Hepatocyte (in vitro differentiated cells): ENCODE measurements at regions not wholly inside any gene's neighbourhood (a gene's known extent, or its start where the extent isn't known, plus 50 kb on each side); places are given as distances from the start of the nearest gene placed in this dataset.

Experiments
- DNase-seq: peaks from one replicate; pipeline ENCODE4 v3.0.0-alpha.2; 2016; ENCODE audit warnings: low spot score
- H2AFZ ChIP-seq: fragments of 200-600 bp; sonication (generic); 2 replicates; pipeline ENCODE4 v1.6.0; 2016; ENCODE audit warnings: antibody characterized with exemption, mild to moderate bottlenecking
- H3K27ac ChIP-seq: fragments of 200-600 bp; sonication (generic); 2 replicates; pipeline ENCODE4 v1.5.1; 2016; ENCODE audit warnings: mild to moderate bottlenecking
- H3K27me3 ChIP-seq: fragments of 200-600 bp; sonication (generic); 2 replicates; pipeline ENCODE4 v1.6.1; 2016
- H3K36me3 ChIP-seq: fragments of 200-600 bp; sonication (generic); replicated peaks from 2 replicates; pipeline ENCODE4 v1.5.1; 2016; ENCODE audit warnings: low read depth; ENCODE audit not compliant: insufficient read depth
- H3K4me1 ChIP-seq: fragments of 200-600 bp; sonication (generic); 2 replicates; pipeline ENCODE4 v1.5.1; 2016; ENCODE audit warnings: mild to moderate bottlenecking, moderate library complexity; ENCODE audit not compliant: insufficient read depth
- H3K4me2 ChIP-seq: fragments of 200-600 bp; sonication (generic); 2 replicates; pipeline ENCODE4 v1.6.0; 2016
- H3K4me3 ChIP-seq: fragments of 200-600 bp; sonication (generic); 2 replicates; pipeline ENCODE4 v1.5.1; 2016; ENCODE audit warnings: mild to moderate bottlenecking
- H3K79me2 ChIP-seq: fragments of 200-600 bp; sonication (generic); 2 replicates; pipeline ENCODE4 v1.6.0; 2017; ENCODE audit warnings: mild to moderate bottlenecking
- H3K9me2 ChIP-seq: fragments of 200-600 bp; sonication (generic); replicated peaks from 2 replicates; pipeline ENCODE4 v1.6.0; 2017; ENCODE audit warnings: mild to moderate bottlenecking; ENCODE audit not compliant: insufficient read depth
- H3K9me3 ChIP-seq: fragments of 200-600 bp; sonication (generic); 2 replicates; pipeline ENCODE4 v1.5.1; 2016; ENCODE audit warnings: low read depth, mild to moderate bottlenecking
- H4K20me1 ChIP-seq: fragments of 200-600 bp; sonication (generic); 2 replicates; pipeline ENCODE4 v1.6.0; 2016; ENCODE audit warnings: mild to moderate bottlenecking; ENCODE audit not compliant: insufficient read depth, poor library complexity, severe bottlenecking
- CTCF ChIP-seq: fragments of 200-600 bp; sonication (generic); IDR thresholded peaks from 2 replicates; pipeline ENCODE4 v1.5.1; 2016; ENCODE audit warnings: antibody characterized with exemption, mild to moderate bottlenecking; ENCODE audit not compliant: poor library complexity
- EZH2 ChIP-seq: fragments of 200-600 bp; sonication (generic); IDR thresholded peaks from 2 replicates; pipeline ENCODE4 v1.6.1; 2016; ENCODE audit warnings: antibody characterized with exemption, mild to moderate bottlenecking, borderline replicate concordance
- EZH2phosphoT487 ChIP-seq: fragments of 200-600 bp; sonication (generic); IDR thresholded peaks from one replicate; pipeline ENCODE4 v1.6.1; 2018; ENCODE audit warnings: antibody characterized with exemption, mild to moderate bottlenecking, low read depth, moderate library complexity; ENCODE audit not compliant: unreplicated experiment, severe bottlenecking
- WGBS: methylation state at CpG from one replicate; pipeline ENCODE4 v1.1.6; 2016; ENCODE audit warnings: low lambda C conversion rate; ENCODE audit errors: missing lambda C conversion rate; 5-methylcytosine and 5-hydroxymethylcytosine counted together

DNA sequence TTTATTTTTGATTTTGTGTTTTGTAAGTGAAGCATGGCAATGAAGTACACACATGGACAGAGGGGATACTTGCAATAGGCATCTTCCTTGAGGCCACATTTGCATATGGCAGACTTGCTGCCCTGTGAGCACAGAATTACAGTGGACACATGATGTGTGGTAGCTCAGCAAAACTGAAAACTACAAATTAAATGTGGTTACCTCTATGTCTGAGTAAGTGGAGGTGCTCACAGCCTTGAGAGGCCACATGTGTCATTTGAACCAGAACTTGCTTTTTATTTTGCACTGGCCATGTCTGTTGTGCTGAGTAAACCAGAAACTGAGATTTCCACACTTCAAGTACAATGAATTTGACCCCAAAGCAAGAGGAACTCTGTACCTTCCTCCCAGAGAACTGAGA is 998.5 kb upstream of the NXPH2 start:
- no peak for TF ChIP-seq EZH2phosphoT487
- no peak for TF ChIP-seq EZH2
- no peak for TF ChIP-seq CTCF
- H4K20me1 ChIP-seq = no peaks in the 10 kb centered on the region
- H3K79me2 ChIP-seq = no peaks in the 10 kb centered on the region
- H2AFZ ChIP-seq = no peak overlapping the region
- DNase-seq = no peak
- H3K4me2 ChIP-seq = no peak overlapping the region
- H3K9me2 ChIP-seq = no peaks in the 10 kb centered on the region
- H3K4me3 ChIP-seq = no peak overlapping the region
- no peaks in the 10 kb centered on the region for H3K36me3 ChIP-seq
- H3K27ac ChIP-seq = no peak overlapping the region
- H3K27me3 ChIP-seq = no peaks in the 10 kb centered on the region
- no peaks in the 10 kb centered on the region for H3K9me3 ChIP-seq
- peaks cover 3% of the 10 kb centered on the region for H3K4me1 ChIP-seq

DNA sequence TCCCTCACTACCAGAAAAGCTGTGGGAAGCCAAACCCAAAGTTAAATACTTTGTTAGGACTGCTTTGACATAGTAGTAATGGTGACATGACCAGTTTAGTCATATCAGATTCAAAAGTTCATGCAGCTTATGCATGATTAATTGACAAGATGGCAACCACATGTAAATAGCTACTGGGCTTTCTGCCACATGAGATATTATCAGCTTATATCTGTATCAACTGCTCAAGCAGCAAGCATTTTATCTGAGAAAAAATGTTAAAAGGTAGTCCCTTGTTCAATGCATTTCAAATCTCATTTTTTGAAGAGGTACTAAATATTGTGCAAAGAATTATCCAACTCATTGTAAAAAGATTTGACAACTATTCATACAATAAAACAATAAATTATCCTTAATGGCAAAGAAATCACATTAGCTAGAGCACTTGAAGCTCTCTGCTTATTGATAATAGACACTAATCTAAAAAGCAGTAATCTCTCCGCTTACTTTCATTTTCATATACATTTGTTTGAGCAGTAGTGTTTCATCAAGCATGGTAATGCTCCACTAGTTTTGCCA is 993.6 kb upstream of the NXPH2 start:
- no peak overlapping the region for H3K4me3 ChIP-seq

GRCh38 chr2:139769633-139770032 is 989.4 kb upstream of the NXPH2 start:
- WGBS = 26% methylated on average over 1 of the region's 1 CpG
- DNase-seq = no peak
- TF ChIP-seq EZH2 (no peak), EZH2phosphoT487 (no peak), CTCF (no peak)

More for the DNA sequence above, 993.6 kb upstream of the NXPH2 start:
- no peak overlapping the region for H3K27ac ChIP-seq
- H3K36me3 ChIP-seq = no peaks in the 10 kb centered on the region
- no peak overlapping the region for H2AFZ ChIP-seq
- H3K9me3 ChIP-seq = no peaks in the 10 kb centered on the region
- H3K79me2 ChIP-seq = no peaks in the 10 kb centered on the region
- 94% methylated on average over 1 of the region's 1 CpG for WGBS
- no peak for TF ChIP-seq CTCF
- no peak for TF ChIP-seq EZH2phosphoT487
- TF ChIP-seq EZH2 = no peak
- H3K27me3 ChIP-seq = no peaks in the 10 kb centered on the region
- peaks cover under 1% of the 10 kb centered on the region for H3K4me1 ChIP-seq
- H4K20me1 ChIP-seq = no peaks in the 10 kb centered on the region
- H3K4me2 ChIP-seq = no peak overlapping the region
- no peak for DNase-seq
- H3K9me2 ChIP-seq = no peaks in the 10 kb centered on the region

GRCh38 chr2:139763705-139764104 is 983.5 kb upstream of the NXPH2 start:
- TF ChIP-seq EZH2phosphoT487 (no peak), CTCF (no peak), EZH2 (no peak)
- no peak overlapping the region for H3K4me3 ChIP-seq
- no peak overlapping the region for H3K27ac ChIP-seq
- H3K9me3 ChIP-seq = no peaks in the 10 kb centered on the region
- no peaks in the 10 kb centered on the region for H3K79me2 ChIP-seq
- no peaks in the 10 kb centered on the region for H4K20me1 ChIP-seq
- no peak overlapping the region for H2AFZ ChIP-seq
- DNase-seq = no peak
- H3K27me3 ChIP-seq = no peaks in the 10 kb centered on the region
- no peaks in the 10 kb centered on the region for H3K36me3 ChIP-seq
- H3K4me1 ChIP-seq = no peaks in the 10 kb centered on the region
- no peaks in the 10 kb centered on the region for H3K9me2 ChIP-seq
- H3K4me2 ChIP-seq = no peak overlapping the region

More at GRCh38 chr2:139769633-139770032, 989.4 kb upstream of the NXPH2 start:
- no peak overlapping the region for H3K4me2 ChIP-seq
- H3K27me3 ChIP-seq = no peaks in the 10 kb centered on the region
- no peaks in the 10 kb centered on the region for H3K36me3 ChIP-seq
- no peaks in the 10 kb centered on the region for H3K79me2 ChIP-seq
- H2AFZ ChIP-seq = no peak overlapping the region
- H3K4me1 ChIP-seq = no peaks in the 10 kb centered on the region
- H4K20me1 ChIP-seq = no peaks in the 10 kb centered on the region
- H3K27ac ChIP-seq = no peak overlapping the region
- H3K4me3 ChIP-seq = no peak overlapping the region
- H3K9me2 ChIP-seq = no peaks in the 10 kb centered on the region
- no peaks in the 10 kb centered on the region for H3K9me3 ChIP-seq
